GM12878 (cell line): ENCODE measurements at regions not wholly inside any gene's neighbourhood (a gene's known extent, or its start where the extent isn't known, plus 50 kb on each side); places are given as distances from the start of the nearest gene placed in this dataset.

ENCODE experiments used
- ATAC-seq: fragments of 200-7000 bp; cut with Tn5 transposase; 3 replicates; pipeline ENCODE4 v1.9.1; 2020; ENCODE audit warnings: mild to moderate bottlenecking, moderate library complexity
- BruUV-seq: library from RNA; stranded (reverse); fragments of 400-500 nt; replicated peaks from 2 replicates; lab custom pipeline; 2021; lab: Mats Ljungman, UMichigan
- CTCF ChIA-PET: fragments of 300-600 bp; sonication (Branson Sonifier 250); formaldehyde crosslinking; extraction: SDS; loops from one replicate; lab custom pipeline; 2021; ENCODE audit warnings: inconsistent platforms; lab: Yijun Ruan, JAX
- POLR2A ChIA-PET: fragments of 350-600 bp; formaldehyde crosslinking; extraction: SDS; loops from one replicate; lab custom pipeline; 2021; ENCODE audit warnings: inconsistent platforms; lab: Charles Lee
- RAD21 ChIA-PET: fragments of 300-600 bp; sonication (Branson Sonifier 250); formaldehyde crosslinking; loops from one replicate; lab custom pipeline; 2023; ENCODE audit warnings: antibody characterized with exemption; ENCODE audit not compliant: unreplicated experiment; lab: Charles Lee
- SMC1A ChIA-PET: fragments of 300-600 bp; sonication (Branson Sonifier 250); formaldehyde crosslinking; loops from one replicate; lab custom pipeline; 2023; ENCODE audit not compliant: unreplicated experiment, uncharacterized antibody; lab: Charles Lee
- DNase-seq: peaks from one replicate; pipeline ENCODE4 v3.0.0-alpha.2; 2011; ENCODE audit warnings: low read depth, low spot score
- FAIRE-seq: peaks from 3 replicates; lab custom pipeline; 2011; peaks lifted over from hg19 to GRCh38; lab: Jason Lieb, UNC
- H2AFZ ChIP-seq: 2 replicates; pipeline ENCODE4 v1.6.0; 2011; ENCODE audit warnings: low read depth, low read length, control low read depth; ENCODE audit not compliant: control insufficient read depth
- H3K27ac ChIP-seq: 2 replicates; pipeline ENCODE4 v1.5.1; 2011; ENCODE audit warnings: control low read depth; ENCODE audit not compliant: control insufficient read depth, insufficient read depth
- H3K27me3 ChIP-seq, 2 experiments: replicated peaks in 1 of 2; 2 replicates each; pipeline versions ENCODE4 v1.6.0 to v1.6.1; 2011; ENCODE audit warnings: low read length in 1 of 2; ENCODE audit not compliant: control insufficient read depth in 2 of 2, insufficient read depth in 2 of 2
- H3K36me3 ChIP-seq, 2 experiments: 2 replicates each; pipeline ENCODE4 v1.5.1; 2011; ENCODE audit warnings: low read length in 1 of 2; ENCODE audit not compliant: control insufficient read depth in 2 of 2, insufficient read depth in 2 of 2
- H3K4me1 ChIP-seq: 2 replicates; pipeline ENCODE4 v1.6.1; 2011; ENCODE audit warnings: mild to moderate bottlenecking, low read length, moderate library complexity, mixed read lengths; ENCODE audit not compliant: control insufficient read depth, insufficient read depth
- H3K4me2 ChIP-seq: 2 replicates; pipeline ENCODE4 v1.6.0; 2011; ENCODE audit warnings: control low read depth; ENCODE audit not compliant: control insufficient read depth, insufficient read depth
- H3K4me3 ChIP-seq: fragments of 200-600 bp; sonication (generic); 2 replicates; pipeline ENCODE4 v1.5.1; 2016
- H3K79me2 ChIP-seq: 2 replicates; pipeline ENCODE4 v1.6.0; 2011; ENCODE audit warnings: low read length; ENCODE audit not compliant: control insufficient read depth, insufficient read depth
- H3K9ac ChIP-seq: 2 replicates; pipeline ENCODE4 v1.8.0; 2011; ENCODE audit warnings: low read length, control low read depth, mixed read lengths; ENCODE audit not compliant: control insufficient read depth, insufficient read depth
- H3K9me3 ChIP-seq: replicated peaks from 3 replicates; pipeline ENCODE4 v1.5.1; 2011; ENCODE audit warnings: mild to moderate bottlenecking, low read length; ENCODE audit not compliant: control insufficient read depth, insufficient read depth
- H4K20me1 ChIP-seq: 2 replicates; pipeline ENCODE4 v1.6.0; 2011; ENCODE audit not compliant: control insufficient read depth, insufficient read depth
- BMI1 ChIP-seq: fragments of 450-650 bp; IDR thresholded peaks from 2 replicates; pipeline ENCODE4 v1.6.1; 2016; ENCODE audit warnings: mild to moderate bottlenecking, moderate library complexity, borderline replicate concordance
- CEBPB ChIP-seq, 2 experiments: fragments of 150-350 bp in 1 of 2; IDR thresholded peaks; 2 replicates each; pipeline ENCODE4 v1.6.1; 2012 to 2014; ENCODE audit warnings: low read depth in 2 of 2, low read length in 2 of 2, borderline replicate concordance in 1 of 2, inconsistent platforms in 1 of 2
- E2F8 ChIP-seq: fragments of 450-650 bp; IDR thresholded peaks from 2 replicates; pipeline ENCODE4 v1.6.1; 2018; ENCODE audit warnings: mild to moderate bottlenecking, low read depth, moderate library complexity; ENCODE audit not compliant: partially characterized antibody
- E4F1 ChIP-seq: fragments of 450-650 bp; IDR thresholded peaks from 2 replicates; pipeline ENCODE4 v1.6.1; 2018; ENCODE audit warnings: borderline replicate concordance, mild to moderate bottlenecking; ENCODE audit not compliant: partially characterized antibody
- FOXK2 ChIP-seq: fragments of 450-650 bp; IDR thresholded peaks from 2 replicates; pipeline ENCODE4 v1.6.1; 2017; ENCODE audit warnings: mild to moderate bottlenecking, moderate library complexity
- MTA3 ChIP-seq: IDR thresholded peaks from 2 replicates; pipeline ENCODE4 v1.6.1; 2012; ENCODE audit warnings: low read length, inconsistent platforms, borderline replicate concordance
- NRF1 ChIP-seq: conservative IDR thresholded peaks from 2 replicates; pipeline ENCODE4 v1.6.1; 2011; ENCODE audit warnings: mild to moderate bottlenecking, low read depth, low read length, improper control_type of control experiment
- RCOR1 ChIP-seq: conservative IDR thresholded peaks from 2 replicates; pipeline ENCODE4 v1.6.1; 2012; ENCODE audit warnings: low read depth, low read length, improper control_type of control experiment
- RELA ChIP-seq: fragments of 450-650 bp; IDR thresholded peaks from 2 replicates; pipeline ENCODE4 v1.8.0; 2014; ENCODE audit warnings: borderline replicate concordance; ENCODE audit not compliant: partially characterized antibody
- RFX5 ChIP-seq: IDR thresholded peaks from 2 replicates; pipeline ENCODE4 v1.6.1; 2011; ENCODE audit warnings: low read depth, low read length, improper control_type of control experiment
- SP1 ChIP-seq: IDR thresholded peaks from one replicate; pipeline ENCODE4 v1.6.1; 2011; ENCODE audit warnings: low read depth, low read length
- TBL1XR1 ChIP-seq: IDR thresholded peaks from 2 replicates; pipeline ENCODE4 v1.6.1; 2012; ENCODE audit warnings: low read depth, low read length, improper control_type of control experiment
- TCF3 ChIP-seq: IDR thresholded peaks from 2 replicates; pipeline ENCODE4 v1.6.1; 2012; ENCODE audit warnings: low read depth, mild to moderate bottlenecking, low read length, borderline replicate concordance; ENCODE audit not compliant: insufficient read depth
- ZNF622 ChIP-seq: fragments of 450-650 bp; IDR thresholded peaks from 2 replicates; pipeline ENCODE4 v1.6.1; 2017; ENCODE audit warnings: mild to moderate bottlenecking, inconsistent platforms
- ZNF687 ChIP-seq: fragments of 450-650 bp; IDR thresholded peaks from 2 replicates; pipeline ENCODE4 v1.6.1; 2017; ENCODE audit warnings: mild to moderate bottlenecking, moderate library complexity
- WGBS: methylation state at CpG from one replicate; pipeline ENCODE4 v1.1.6; 2016; ENCODE audit warnings: low lambda C conversion rate; ENCODE audit not compliant: insufficient replicate concordance, insufficient coverage; ENCODE audit errors: missing lambda C conversion rate; 5-methylcytosine and 5-hydroxymethylcytosine counted together
- in situ Hi-C: fragments of 300-500 bp; cut with MboI; formaldehyde crosslinking; loops from 9 replicates; pipeline ENCODE4 v1.14.3; 2018; ENCODE audit warnings: mixed read lengths
- intact Hi-C: fragments of 100-400 bp; cut with micrococcal nuclease; formaldehyde crosslinking; loops from one replicate; pipeline ENCODE4 v1.14.2; 2022; ENCODE audit not compliant: unreplicated experiment

- no peak for DNase-seq
- no TSS peak for BruUV-seq
- Histone ChIP-seq H3K79me2 (no peaks in the 10 kb centered on the region), H3K9me3 (no peaks in the 10 kb centered on the region), H3K9ac (no peak overlapping the region)
- FAIRE-seq = no peak
- intact Hi-C loops = no loop called here
- no peak for ATAC-seq
- TF ChIP-seq RCOR1 = no peak
- TF ChIP-seq ZNF622 = no peak
- no peak for TF ChIP-seq CEBPB (IDR thresholded peaks at IDR 0.05; ENCODE audit: borderline replicate concordance in 1 of 2, low read depth in 2 of 2, low read length in 2 of 2)
- TF ChIP-seq ZNF687 = no peak
- no peak for TF ChIP-seq FOXK2
- TF ChIP-seq RELA = no peak
- TF ChIP-seq E2F8 = no peak
- TF ChIP-seq NRF1 = no peak
- no peak for TF ChIP-seq RFX5
- no peak for TF ChIP-seq MTA3
- TF ChIP-seq E4F1 = no peak
- TF ChIP-seq SP1 = no peak
- no peak for TF ChIP-seq BMI1
- TF ChIP-seq TBL1XR1 = no peak
- TF ChIP-seq TCF3 = no peak
- TF ChIP-seq, all 136 proteins: peak for 0
- RAD21 ChIA-PET = interaction anchor here (1.3 to 2.3 kb wide), 3 partner anchors 59 to 152 kb away, joined by 3 to 7 read pairs (median 3); no protein-coding TSS in a partner anchor
- H3K27me3 ChIP-seq = no peaks in the 10 kb centered on the region
- H3K4me1 ChIP-seq = no peaks in the 10 kb centered on the region
- POLR2A ChIA-PET = no interaction called here
- H3K4me3 ChIP-seq = no peak overlapping the region
- SMC1A ChIA-PET = interaction anchor here (5.3 kb wide), 1 partner anchor 152 kb away, joined by 52 read pairs; no protein-coding TSS in a partner anchor
- CTCF ChIA-PET = interaction anchor here (1.7 to 3.3 kb wide), 2 partner anchors 34 to 150 kb away, joined by 6 to 18 read pairs; no protein-coding TSS in a partner anchor
- in situ Hi-C loops = no loop called here
- H3K36me3 ChIP-seq = no peaks in the 10 kb centered on the region
- H3K4me2 ChIP-seq = no peak overlapping the region
- H2AFZ ChIP-seq = no peak overlapping the region
- H3K27ac ChIP-seq = no peak overlapping the region
- 26% methylated on average over 2 of the region's 2 CpGs for WGBS
- H4K20me1 ChIP-seq = no peaks in the 10 kb centered on the region
These were observed 107.4 kb downstream of the RASSF10 start for GRCh38 chr11:13116491-13116890.
